HEK293T (cell line): ENCODE measurements at regions not wholly inside any gene's neighbourhood (a gene's known extent, or its start where the extent isn't known, plus 50 kb on each side); places are given as distances from the start of the nearest gene placed in this dataset.

Experiments used
- CTCF ChIA-PET: fragments of 350-600 bp; formaldehyde crosslinking; extraction: SDS; loops from one replicate; lab custom pipeline; 2021; ENCODE audit warnings: antibody characterized with exemption, inconsistent platforms; lab: Yijun Ruan, JAX
- POLR2A ChIA-PET: fragments of 350-600 bp; formaldehyde crosslinking; extraction: SDS; loops from one replicate; lab custom pipeline; 2020; ENCODE audit warnings: antibody characterized with exemption, inconsistent platforms; lab: Yijun Ruan, JAX
- DNase-seq: peaks from one replicate; pipeline ENCODE4 v3.0.0; 2012; ENCODE audit warnings: mixed read lengths; ENCODE audit errors: extremely low spot score
- ARNT ChIP-seq: fragments of 450-650 bp; IDR thresholded peaks from 2 replicates; pipeline ENCODE4 v1.6.1; 2017; ENCODE audit warnings: mild to moderate bottlenecking
- BHLHE40 ChIP-seq: fragments of 450-650 bp; IDR thresholded peaks from 2 replicates; pipeline ENCODE4 v1.6.1; 2016; ENCODE audit warnings: mild to moderate bottlenecking, moderate library complexity, borderline replicate concordance
- CTBP1 ChIP-seq: fragments of 450-650 bp; IDR thresholded peaks from 2 replicates; pipeline ENCODE4 v1.6.1; 2016; ENCODE audit warnings: borderline replicate concordance
- ELF4 ChIP-seq: fragments of 450-650 bp; IDR thresholded peaks from 2 replicates; pipeline ENCODE4 v1.6.1; 2017; ENCODE audit warnings: antibody characterized with exemption
- FOXA1 ChIP-seq: fragments of 450-650 bp; IDR thresholded peaks from 2 replicates; pipeline ENCODE4 v1.6.1; 2016; ENCODE audit warnings: mild to moderate bottlenecking
- FOXK2 ChIP-seq: fragments of 450-650 bp; IDR thresholded peaks from 2 replicates; pipeline ENCODE4 v1.6.1; 2016; ENCODE audit warnings: mild to moderate bottlenecking
- FOXM1 ChIP-seq: fragments of 450-650 bp; IDR thresholded peaks from 2 replicates; pipeline ENCODE4 v1.6.1; 2017; ENCODE audit warnings: mild to moderate bottlenecking, borderline replicate concordance
- HDGF ChIP-seq: fragments of 450-650 bp; IDR thresholded peaks from 2 replicates; pipeline ENCODE4 v1.6.1; 2017; ENCODE audit warnings: antibody characterized with exemption, borderline replicate concordance
- L3MBTL2 ChIP-seq: fragments of 450-650 bp; conservative IDR thresholded peaks from 2 replicates; pipeline ENCODE4 v1.6.1; 2016; ENCODE audit warnings: mild to moderate bottlenecking
- LEF1 ChIP-seq: fragments of 450-650 bp; IDR thresholded peaks from 2 replicates; pipeline ENCODE4 v1.6.1; 2017; ENCODE audit warnings: mild to moderate bottlenecking, borderline replicate concordance
- NFRKB ChIP-seq: fragments of 450-650 bp; IDR thresholded peaks from 2 replicates; pipeline ENCODE4 v1.6.1; 2016; ENCODE audit warnings: mild to moderate bottlenecking, moderate library complexity
- SP1 ChIP-seq: fragments of 450-650 bp; IDR thresholded peaks from 2 replicates; pipeline ENCODE4 v1.6.1; 2017
- SUZ12 ChIP-seq: fragments of 450-650 bp; IDR thresholded peaks from 2 replicates; pipeline ENCODE4 v1.6.1; 2016; ENCODE audit warnings: mild to moderate bottlenecking
- TARDBP ChIP-seq: fragments of 450-650 bp; IDR thresholded peaks from 2 replicates; pipeline ENCODE4 v1.6.1; 2016
- ZNF384 ChIP-seq: fragments of 450-650 bp; IDR thresholded peaks from 2 replicates; pipeline ENCODE4 v1.6.1; 2016
- TF ChIP-seq, protein P1 (sequence below): fragments of 450-650 bp; IDR thresholded peaks from 2 replicates; pipeline ENCODE4 v1.6.1; 2016

DNA sequence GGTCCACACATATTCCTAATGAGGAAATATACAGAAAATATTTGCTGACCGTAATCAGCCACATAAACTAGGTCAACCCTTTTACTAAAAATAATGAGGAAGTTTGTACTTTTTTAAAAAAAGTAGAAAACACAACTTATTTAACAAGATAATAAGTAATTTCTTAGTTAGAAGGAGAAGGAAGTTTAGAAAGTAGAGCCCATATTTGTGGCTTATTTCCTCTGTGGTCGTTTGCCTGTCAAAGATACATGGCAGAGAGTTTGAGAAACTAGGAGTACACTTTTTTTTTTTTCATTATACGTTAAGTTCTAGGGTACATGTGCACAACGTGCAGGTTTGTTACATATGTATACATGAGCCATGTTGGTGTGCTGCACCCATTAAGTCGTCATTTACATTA lies 1205.2 kb upstream of the MIR17HG start:
- CTCF ChIA-PET: no interaction called here
- TF ChIP-seq, protein P1, sequence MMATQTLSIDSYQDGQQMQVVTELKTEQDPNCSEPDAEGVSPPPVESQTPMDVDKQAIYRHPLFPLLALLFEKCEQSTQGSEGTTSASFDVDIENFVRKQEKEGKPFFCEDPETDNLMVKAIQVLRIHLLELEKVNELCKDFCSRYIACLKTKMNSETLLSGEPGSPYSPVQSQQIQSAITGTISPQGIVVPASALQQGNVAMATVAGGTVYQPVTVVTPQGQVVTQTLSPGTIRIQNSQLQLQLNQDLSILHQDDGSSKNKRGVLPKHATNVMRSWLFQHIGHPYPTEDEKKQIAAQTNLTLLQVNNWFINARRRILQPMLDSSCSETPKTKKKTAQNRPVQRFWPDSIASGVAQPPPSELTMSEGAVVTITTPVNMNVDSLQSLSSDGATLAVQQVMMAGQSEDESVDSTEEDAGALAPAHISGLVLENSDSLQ: no peak
- no peak for TF ChIP-seq FOXA1
- no peak for TF ChIP-seq SUZ12
- TF ChIP-seq FOXM1: no peak
- no peak for TF ChIP-seq ARNT
- no peak for TF ChIP-seq SP1
- no peak for TF ChIP-seq FOXK2
- no peak for TF ChIP-seq NFRKB
- no peak for TF ChIP-seq CTBP1
- no peak for TF ChIP-seq BHLHE40
- TF ChIP-seq L3MBTL2: no peak
- DNase-seq: no peak
- POLR2A ChIA-PET: no interaction called here

DNA sequence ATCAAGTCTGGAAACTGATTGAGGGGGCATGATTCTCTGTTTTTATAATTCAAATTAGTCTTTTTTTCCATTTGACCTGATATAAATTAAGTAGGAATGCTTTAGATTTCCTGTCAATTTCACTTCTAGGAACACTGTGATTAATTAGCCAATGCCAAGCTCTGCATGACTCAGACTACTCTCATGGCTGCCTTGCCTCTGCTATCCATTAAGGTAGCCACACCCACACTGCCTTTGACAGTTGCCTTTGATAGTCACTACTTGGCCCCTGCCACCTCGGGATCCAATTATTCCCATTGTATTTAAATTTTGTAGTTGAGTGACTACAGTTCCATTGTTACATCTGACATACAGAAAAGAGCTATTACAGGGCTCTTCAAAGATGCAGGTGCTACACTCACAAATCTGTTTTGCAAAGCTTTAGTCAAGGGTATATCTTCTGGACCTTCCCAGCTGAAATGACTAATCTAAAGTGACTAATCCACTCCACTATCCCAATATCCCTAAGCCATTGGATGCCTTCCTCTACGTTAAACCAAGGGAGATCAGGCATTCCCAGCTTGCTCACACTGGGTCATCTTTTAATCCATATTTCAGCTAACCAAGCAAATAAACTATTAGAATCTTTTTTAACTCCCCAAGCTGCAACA lies 1193.1 kb upstream of the MIR17HG start:
- TF ChIP-seq SP1 (no peak), FOXM1 (no peak), FOXA1 (no peak), TARDBP (no peak), CTBP1 (no peak), LEF1 (no peak), ELF4 (no peak), BHLHE40 (no peak), L3MBTL2 (no peak), HDGF (no peak), NFRKB (no peak), ZNF384 (no peak)
- TF ChIP-seq, protein P1: no peak
- CTCF ChIA-PET: interaction anchor here (1.2 kb wide), 1 partner anchor 24 kb away, joined by 3 read pairs; no protein-coding TSS in a partner anchor
- POLR2A ChIA-PET: no interaction called here
- no peak for DNase-seq

DNA sequence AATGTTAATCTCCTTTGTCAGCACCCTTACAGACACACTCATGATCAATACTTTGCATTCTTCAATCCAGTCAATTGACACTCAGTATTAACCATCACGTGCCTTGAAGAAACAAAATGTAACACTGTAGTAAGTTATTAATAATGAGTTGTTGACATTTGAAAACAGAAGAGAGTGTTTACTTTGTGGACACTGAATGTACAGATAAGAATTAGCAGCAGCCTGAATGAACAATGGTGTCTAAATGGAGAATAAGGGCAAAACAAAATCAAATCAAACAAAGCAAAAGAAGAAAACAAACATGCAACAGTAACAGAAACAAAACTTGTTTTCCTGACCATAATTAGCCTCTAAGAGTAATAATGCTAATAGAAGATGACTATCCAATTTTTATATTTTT lies 1191.1 kb upstream of the MIR17HG start:
- DNase-seq: no peak
- TF ChIP-seq FOXK2 (no peak), HDGF (no peak), FOXM1 (no peak), L3MBTL2 (no peak), CTBP1 (no peak), BHLHE40 (no peak), ARNT (no peak), SUZ12 (no peak), ELF4 (no peak), FOXA1 (no peak), TARDBP (no peak)
- ChIA-PET CTCF (no interaction called here), POLR2A (no interaction called here)

DNA sequence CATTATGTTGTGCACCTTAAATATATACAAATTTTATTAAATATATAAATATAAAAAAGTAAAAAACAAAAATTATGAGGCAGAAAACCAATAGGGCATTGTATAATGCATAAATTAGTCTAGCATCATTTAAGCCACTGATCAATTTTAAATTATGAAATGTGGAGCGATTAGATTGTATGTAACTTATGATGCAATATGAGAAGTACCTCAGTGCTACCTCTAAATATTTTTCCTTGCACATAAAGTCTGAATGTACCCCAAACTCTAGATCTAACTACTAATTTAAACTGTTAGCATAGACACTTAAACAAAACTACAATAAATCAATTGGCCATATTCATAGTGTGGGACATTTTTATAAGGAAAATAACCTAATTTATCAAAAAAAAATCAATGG lies 1178.5 kb upstream of the MIR17HG start:
- TF ChIP-seq FOXM1: no peak
- DNase-seq: no peak
- CTCF ChIA-PET: no interaction called here
- POLR2A ChIA-PET: no interaction called here

DNA sequence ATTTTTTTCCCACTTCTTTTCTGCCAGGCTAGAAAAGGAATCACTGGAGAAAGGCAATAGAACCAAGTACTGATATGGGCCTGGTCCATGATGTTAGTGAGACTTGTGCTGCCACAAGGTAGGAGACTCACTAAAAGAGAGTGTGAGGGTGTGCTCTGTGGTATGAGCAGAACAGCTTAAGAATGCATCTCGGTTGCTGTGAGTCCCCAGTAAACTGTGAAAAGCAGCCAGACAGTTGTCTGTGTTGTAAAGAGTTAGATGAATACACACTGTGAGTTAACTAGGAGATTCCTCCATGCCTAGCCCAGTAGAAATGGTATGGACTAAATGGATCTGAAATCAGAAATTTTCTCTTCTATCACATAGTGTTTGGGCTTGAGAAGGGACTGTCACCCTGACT lies 1177.3 kb upstream of the MIR17HG start:
- TF ChIP-seq SP1 (no peak), ZNF384 (no peak), SUZ12 (no peak), TARDBP (no peak), HDGF (no peak), ARNT (no peak), FOXM1 (no peak), LEF1 (no peak), ELF4 (no peak)
- POLR2A ChIA-PET: no interaction called here
- DNase-seq: no peak
- CTCF ChIA-PET: no interaction called here

DNA sequence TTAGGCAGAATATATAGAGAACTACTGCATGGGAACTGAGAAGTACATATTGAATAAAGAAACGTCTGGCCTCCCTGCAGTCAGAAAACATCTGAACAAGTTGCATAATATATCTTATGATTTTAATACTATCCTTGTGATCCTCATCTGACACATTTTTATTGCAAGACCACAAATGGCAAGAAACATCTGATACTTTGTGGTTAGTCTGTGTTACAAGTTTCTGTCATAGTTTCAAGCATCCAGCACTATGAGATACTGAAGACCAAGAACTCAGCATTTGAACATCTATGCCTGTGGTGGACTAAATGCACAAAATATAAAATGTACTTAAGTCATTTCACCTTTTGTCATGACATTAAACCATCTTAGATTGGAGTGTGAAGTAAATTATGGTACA lies 1175.8 kb upstream of the MIR17HG start:
- ChIA-PET CTCF (no interaction called here), POLR2A (no interaction called here)
- no peak for TF ChIP-seq ZNF384
- TF ChIP-seq, protein P1: no peak
- TF ChIP-seq HDGF: no peak
- no peak for TF ChIP-seq NFRKB
- TF ChIP-seq LEF1: no peak
- TF ChIP-seq FOXA1: no peak
- no peak for TF ChIP-seq CTBP1
- no peak for TF ChIP-seq SUZ12
- no peak for TF ChIP-seq FOXK2
- TF ChIP-seq FOXM1: no peak
- TF ChIP-seq ELF4: no peak
- TF ChIP-seq TARDBP: no peak
- no peak for TF ChIP-seq SP1
- TF ChIP-seq L3MBTL2: no peak
- no peak for TF ChIP-seq ARNT
- no peak for TF ChIP-seq BHLHE40
- no peak for DNase-seq
